ENCODE measurements at regions not wholly inside any gene's neighbourhood (a gene's known extent, or its start where the extent isn't known, plus 50 kb on each side); places are given as distances from the start of the nearest gene placed in this dataset.

- Histone ChIP-seq H3K4me1 (ENCODE audit: control insufficient read depth, insufficient read depth, low read length) (no peaks in the 10 kb centered on the region), H3K27ac (ENCODE audit: low read depth, low read length) (no peak overlapping the region)
Measured at GRCh38 chr14:103250874-103251273, 83.2 kb upstream of the EIF5 start.

GRCh38 chr14:103255555-103255954 lies 78.5 kb upstream of the EIF5 start:
- Histone ChIP-seq H3K27me3 (ENCODE audit: control insufficient read depth, insufficient read depth, low read length) (no peaks in the 10 kb centered on the region), H3K36me3 (ENCODE audit: control insufficient read depth, insufficient read depth, low read length) (no peaks in the 10 kb centered on the region), H3K27ac (ENCODE audit: low read depth, low read length) (no peak overlapping the region), H3K4me1 (ENCODE audit: control insufficient read depth, insufficient read depth, low read length) (no peaks in the 10 kb centered on the region), H3K4me3 (ENCODE audit: low read depth, low read length) (no peak overlapping the region), H3K9me3 (ENCODE audit: control insufficient read depth, insufficient read depth, low read length) (no peaks in the 10 kb centered on the region), H3K9ac (ENCODE audit: low read depth, low read length) (no peak overlapping the region)

More at GRCh38 chr14:103250874-103251273, 83.2 kb upstream of the EIF5 start:
- H3K36me3 ChIP-seq (ENCODE audit: control insufficient read depth, insufficient read depth, low read length), result no peaks in the 10 kb centered on the region
- H3K9ac ChIP-seq (ENCODE audit: low read depth, low read length), result no peak overlapping the region
- no peaks in the 10 kb centered on the region for H3K27me3 ChIP-seq (ENCODE audit: control insufficient read depth, insufficient read depth, low read length)
- H3K4me3 ChIP-seq (ENCODE audit: low read depth, low read length), result no peak overlapping the region
- H3K9me3 ChIP-seq (ENCODE audit: control insufficient read depth, insufficient read depth, low read length), result no peaks in the 10 kb centered on the region

- Histone ChIP-seq H3K4me1 (ENCODE audit: control insufficient read depth, insufficient read depth, low read length) (no peaks in the 10 kb centered on the region), H3K9ac (ENCODE audit: low read depth, low read length) (no peak overlapping the region), H3K4me3 (ENCODE audit: low read depth, low read length) (no peak overlapping the region), H3K36me3 (ENCODE audit: control insufficient read depth, insufficient read depth, low read length) (no peaks in the 10 kb centered on the region), H3K27me3 (ENCODE audit: control insufficient read depth, insufficient read depth, low read length) (no peaks in the 10 kb centered on the region), H3K27ac (ENCODE audit: low read depth, low read length) (no peak overlapping the region), H3K9me3 (ENCODE audit: control insufficient read depth, insufficient read depth, low read length) (no peaks in the 10 kb centered on the region)
Measured at GRCh38 chr14:103256406-103256805, 77.6 kb upstream of the EIF5 start.

- Histone ChIP-seq H3K27ac (ENCODE audit: low read depth, low read length) (no peak overlapping the region), H3K9me3 (ENCODE audit: control insufficient read depth, insufficient read depth, low read length) (no peaks in the 10 kb centered on the region), H3K9ac (ENCODE audit: low read depth, low read length) (no peak overlapping the region), H3K36me3 (ENCODE audit: control insufficient read depth, insufficient read depth, low read length) (no peaks in the 10 kb centered on the region), H3K4me3 (ENCODE audit: low read depth, low read length) (no peak overlapping the region), H3K27me3 (ENCODE audit: control insufficient read depth, insufficient read depth, low read length) (no peaks in the 10 kb centered on the region), H3K4me1 (ENCODE audit: control insufficient read depth, insufficient read depth, low read length) (no peaks in the 10 kb centered on the region)
Measured at GRCh38 chr14:103257211-103257962, 76.7 kb upstream of the EIF5 start.

GRCh38 chr14:103258211-103258610 lies 75.8 kb upstream of the EIF5 start:
- no peak overlapping the region for H3K9ac ChIP-seq (ENCODE audit: low read depth, low read length)
- no peaks in the 10 kb centered on the region for H3K36me3 ChIP-seq (ENCODE audit: control insufficient read depth, insufficient read depth, low read length)
- no peaks in the 10 kb centered on the region for H3K9me3 ChIP-seq (ENCODE audit: control insufficient read depth, insufficient read depth, low read length)
- H3K4me1 ChIP-seq (ENCODE audit: control insufficient read depth, insufficient read depth, low read length), result no peaks in the 10 kb centered on the region
- no peak overlapping the region for H3K4me3 ChIP-seq (ENCODE audit: low read depth, low read length)
- H3K27me3 ChIP-seq (ENCODE audit: control insufficient read depth, insufficient read depth, low read length), result no peaks in the 10 kb centered on the region
- no peak overlapping the region for H3K27ac ChIP-seq (ENCODE audit: low read depth, low read length)

GRCh38 chr14:103259184-103259583 lies 74.9 kb upstream of the EIF5 start:
- Histone ChIP-seq H3K9me3 (ENCODE audit: control insufficient read depth, insufficient read depth, low read length) (no peaks in the 10 kb centered on the region), H3K36me3 (ENCODE audit: control insufficient read depth, insufficient read depth, low read length) (no peaks in the 10 kb centered on the region), H3K27me3 (ENCODE audit: control insufficient read depth, insufficient read depth, low read length) (no peaks in the 10 kb centered on the region), H3K9ac (ENCODE audit: low read depth, low read length) (no peak overlapping the region), H3K4me3 (ENCODE audit: low read depth, low read length) (no peak overlapping the region), H3K4me1 (ENCODE audit: control insufficient read depth, insufficient read depth, low read length) (no peaks in the 10 kb centered on the region), H3K27ac (ENCODE audit: low read depth, low read length) (no peak overlapping the region)

- Histone ChIP-seq H3K4me3 (ENCODE audit: low read depth, low read length) (no peak overlapping the region), H3K9me3 (ENCODE audit: control insufficient read depth, insufficient read depth, low read length) (no peaks in the 10 kb centered on the region), H3K4me1 (ENCODE audit: control insufficient read depth, insufficient read depth, low read length) (peaks cover 7% of the 10 kb centered on the region; the same call in 1 of the 2 replicates), H3K27ac (ENCODE audit: low read depth, low read length) (no peak overlapping the region), H3K27me3 (ENCODE audit: control insufficient read depth, insufficient read depth, low read length) (no peaks in the 10 kb centered on the region), H3K36me3 (ENCODE audit: control insufficient read depth, insufficient read depth, low read length) (no peaks in the 10 kb centered on the region), H3K9ac (ENCODE audit: low read depth, low read length) (no peak overlapping the region)
Measured at GRCh38 chr14:103259801-103260628, 74.0 kb upstream of the EIF5 start.

GRCh38 chr14:103260629-103261124 lies 73.4 kb upstream of the EIF5 start:
- H3K9ac ChIP-seq (ENCODE audit: low read depth, low read length), result no peak overlapping the region
- no peak overlapping the region for H3K27ac ChIP-seq (ENCODE audit: low read depth, low read length)

GRCh38 chr14:103267226-103267910 lies 66.7 kb upstream of the EIF5 start:
- peaks cover 11% of the 10 kb centered on the region for H3K4me1 ChIP-seq (ENCODE audit: control insufficient read depth, insufficient read depth, low read length)
- no peak overlapping the region for H3K4me3 ChIP-seq (ENCODE audit: low read depth, low read length)
- 0 out of 2 replicates have a peak, but pooled peaks cover under 1% of the 10 kb centered on the region for H3K27me3 ChIP-seq (ENCODE audit: control insufficient read depth, insufficient read depth, low read length)
- H3K9ac ChIP-seq (ENCODE audit: low read depth, low read length), result no peak overlapping the region
- no peaks in the 10 kb centered on the region for H3K36me3 ChIP-seq (ENCODE audit: control insufficient read depth, insufficient read depth, low read length)
- no peak overlapping the region for H3K27ac ChIP-seq (ENCODE audit: low read depth, low read length)
- H3K9me3 ChIP-seq (ENCODE audit: control insufficient read depth, insufficient read depth, low read length), result no peaks in the 10 kb centered on the region

More at GRCh38 chr14:103260629-103261124, 73.4 kb upstream of the EIF5 start:
- peaks cover 11% of the 10 kb centered on the region for H3K4me1 ChIP-seq (ENCODE audit: control insufficient read depth, insufficient read depth, low read length)
- H3K9me3 ChIP-seq (ENCODE audit: control insufficient read depth, insufficient read depth, low read length), result no peaks in the 10 kb centered on the region
- H3K36me3 ChIP-seq (ENCODE audit: control insufficient read depth, insufficient read depth, low read length), result no peaks in the 10 kb centered on the region
- H3K27me3 ChIP-seq (ENCODE audit: control insufficient read depth, insufficient read depth, low read length), result no peaks in the 10 kb centered on the region
- H3K4me3 ChIP-seq (ENCODE audit: low read depth, low read length), result no peak overlapping the region

GRCh38 chr14:103271189-103271588 lies 62.8 kb upstream of the EIF5 start:
- H3K36me3 ChIP-seq (ENCODE audit: control insufficient read depth, insufficient read depth, low read length), result no peaks in the 10 kb centered on the region
- no peaks in the 10 kb centered on the region for H3K4me1 ChIP-seq (ENCODE audit: control insufficient read depth, insufficient read depth, low read length)
- no peak overlapping the region for H3K4me3 ChIP-seq (ENCODE audit: low read depth, low read length)
- 0 out of 2 replicates have a peak, but pooled peaks cover 4% of the 10 kb centered on the region for H3K9me3 ChIP-seq (ENCODE audit: control insufficient read depth, insufficient read depth, low read length)
- no peak overlapping the region for H3K27ac ChIP-seq (ENCODE audit: low read depth, low read length)
- H3K27me3 ChIP-seq (ENCODE audit: control insufficient read depth, insufficient read depth, low read length), result peaks cover 30% of the 10 kb centered on the region
- no peak overlapping the region for H3K9ac ChIP-seq (ENCODE audit: low read depth, low read length)

Measured in HUES48 (cell line).